K562 (cell line): ENCODE measurements at regions not wholly inside any gene's neighbourhood (a gene's known extent, or its start where the extent isn't known, plus 50 kb on each side); places are given as distances from the start of the nearest gene placed in this dataset.

Source experiments
- ATAC-seq: fragments of 200-7000 bp; cut with Tn5 transposase; 3 replicates; pipeline ENCODE4 v1.9.1; 2020; ENCODE audit warnings: moderate library complexity
- BruUV-seq: library from RNA; stranded (reverse); fragments of 400-500 nt; replicated peaks from 2 replicates; lab custom pipeline; 2021; lab: Mats Ljungman, UMichigan
- CTCF ChIA-PET: fragments of 300-600 bp; formaldehyde crosslinking; extraction: SDS; loops from one replicate; lab custom pipeline; 2021; ENCODE audit warnings: low intra/inter-chr PET ratio; lab: Yijun Ruan, JAX
- POLR2A ChIA-PET: fragments of 300-600, 350-650 bp; sonication (Branson Sonifier 250); formaldehyde crosslinking; extraction: SDS; loops from one replicate; lab custom pipeline; 2021; ENCODE audit warnings: antibody characterized with exemption, inconsistent platforms; lab: Yijun Ruan, JAX
- DNase-seq, 4 experiments: peaks; one replicate each; pipeline versions ENCODE4 v3.0.0 to v3.0.0-alpha.2; 2011 to 2018; ENCODE audit warnings: low spot score in 3 of 4, mixed read lengths in 3 of 4; ENCODE audit errors: extremely low read depth in 1 of 4
- FAIRE-seq: peaks from 2 replicates; lab custom pipeline; 2011; peaks lifted over from hg19 to GRCh38; lab: Jason Lieb, UNC
- H2AFZ ChIP-seq: 2 replicates; pipeline ENCODE4 v1.6.0; 2011; ENCODE audit warnings: low read depth, low read length, control low read depth, inconsistent platforms
- H3K27ac ChIP-seq: fragments of 200-600 bp; 3 replicates; pipeline ENCODE4 v1.8.0; 2011; ENCODE audit warnings: low read depth, mild to moderate bottlenecking, control low read depth, inconsistent platforms, low read length, moderate library complexity, mixed read lengths; ENCODE audit errors: extremely low read depth
- H3K27me3 ChIP-seq, 2 experiments: fragments of 300-600 bp in 1 of 2; 2 replicates in 1 of 2; 3 replicates in 1 of 2; pipeline versions ENCODE4 v1.6.0 to v1.8.0; 2011; ENCODE audit warnings: inconsistent platforms in 2 of 2, low read length in 2 of 2, mild to moderate bottlenecking in 1 of 2, mixed read lengths in 1 of 2, moderate library complexity in 1 of 2; ENCODE audit not compliant: control insufficient read depth in 2 of 2, insufficient read depth in 2 of 2
- H3K36me3 ChIP-seq: fragments of 300-600 bp; 3 replicates; pipeline ENCODE4 v1.8.0; 2011; ENCODE audit warnings: mild to moderate bottlenecking, low read length, inconsistent platforms; ENCODE audit not compliant: control insufficient read depth, insufficient read depth
- H3K4me1 ChIP-seq, 2 experiments: fragments of 200-600 bp in 1 of 2; replicated peaks in 1 of 2; 2 replicates in 1 of 2; 3 replicates in 1 of 2; pipeline versions ENCODE4 v1.5.1 to v1.8.0; 2011; ENCODE audit warnings: inconsistent platforms in 2 of 2, low read length in 2 of 2, mild to moderate bottlenecking in 1 of 2, mixed read lengths in 1 of 2, moderate library complexity in 1 of 2; ENCODE audit not compliant: control insufficient read depth in 2 of 2, insufficient read depth in 2 of 2
- H3K4me2 ChIP-seq: 2 replicates; pipeline ENCODE4 v1.6.1; 2011; ENCODE audit warnings: low read length, control low read depth, inconsistent platforms, mixed read lengths; ENCODE audit not compliant: insufficient read depth
- H3K4me3 ChIP-seq: fragments of 200-600 bp; sonication (generic), shearing (Covaris generic); 2 replicates; pipeline ENCODE4 v1.5.1; 2016; ENCODE audit warnings: control low read depth, inconsistent platforms
- H3K79me2 ChIP-seq: fragments of 200-600 bp; 3 replicates; pipeline ENCODE4 v1.8.0; 2011; ENCODE audit warnings: low read length, inconsistent platforms; ENCODE audit not compliant: control insufficient read depth, insufficient read depth
- H3K9ac ChIP-seq, 2 experiments: 2 replicates each; pipeline versions ENCODE4 v1.6.0 to v1.6.1; 2011; ENCODE audit warnings: low read depth in 2 of 2, low read length in 2 of 2, control low read depth in 1 of 2, inconsistent platforms in 1 of 2, mild to moderate bottlenecking in 1 of 2, mixed read lengths in 1 of 2; ENCODE audit not compliant: insufficient read depth in 1 of 2
- H3K9me1 ChIP-seq: one replicate; pipeline ENCODE4 v1.6.0; 2011; ENCODE audit warnings: inconsistent platforms, mild to moderate bottlenecking, low read length, moderate library complexity; ENCODE audit not compliant: control insufficient read depth, insufficient read depth
- H3K9me3 ChIP-seq: replicated peaks from 2 replicates; pipeline ENCODE4 v1.5.1; 2011; ENCODE audit warnings: low read depth, low read length, inconsistent platforms; ENCODE audit not compliant: control insufficient read depth, insufficient read depth
- H4K20me1 ChIP-seq: replicated peaks from 2 replicates; pipeline ENCODE4 v1.6.1; 2011; ENCODE audit warnings: low read length, inconsistent platforms, mixed read lengths; ENCODE audit not compliant: control insufficient read depth, insufficient read depth
- OTX1 ChIP-seq: fragments of 450-650 bp; formaldehyde crosslinking; IDR thresholded peaks from 2 replicates; pipeline ENCODE4 v1.4.0; 2022; ENCODE audit warnings: mild to moderate bottlenecking
- ZNF561 ChIP-seq: fragments of 450-650 bp; formaldehyde crosslinking; conservative IDR thresholded peaks from 2 replicates; pipeline ENCODE4 v1.4.0; 2020; ENCODE audit warnings: mild to moderate bottlenecking, moderate library complexity
- WGBS: fragments of 100-300 bp; shearing (Covaris generic); methylation state at CpG from one replicate; pipeline ENCODE4 v1.1.6; 2016; ENCODE audit warnings: low coverage, mixed read lengths; ENCODE audit not compliant: insufficient coverage; ENCODE audit errors: missing lambda C conversion rate; 5-methylcytosine and 5-hydroxymethylcytosine counted together
- in situ Hi-C: fragments of 300-500 bp; cut with MboI; formaldehyde crosslinking; loops from 4 replicates; pipeline ENCODE4 v1.15.0; 2018; ENCODE audit warnings: inconsistent platforms, mixed read lengths
- intact Hi-C: fragments of 100-400 bp; cut with micrococcal nuclease; formaldehyde crosslinking; loops from 2 replicates; pipeline ENCODE4 v1.14.2; 2022
- TF ChIP-seq, protein P1 (sequence below), 3 experiments: fragments of 200-800 bp in 1 of 3; fragments of 250-450 bp in 1 of 3; fragments of 450-650 bp in 1 of 3; sonication (Bioruptor Pico) in 1 of 3; sonication (Bioruptor generic) in 1 of 3; formaldehyde crosslinking in 1 of 3; IDR thresholded peaks; 2 replicates each; pipeline versions ENCODE4 v1.6.1 to v1.8.0; 2016 to 2022; ENCODE audit warnings: mild to moderate bottlenecking in 2 of 3, missing genetic modification characterization in 2 of 3, missing compliant biosample characterization in 1 of 3, moderate library complexity in 1 of 3

DNA sequence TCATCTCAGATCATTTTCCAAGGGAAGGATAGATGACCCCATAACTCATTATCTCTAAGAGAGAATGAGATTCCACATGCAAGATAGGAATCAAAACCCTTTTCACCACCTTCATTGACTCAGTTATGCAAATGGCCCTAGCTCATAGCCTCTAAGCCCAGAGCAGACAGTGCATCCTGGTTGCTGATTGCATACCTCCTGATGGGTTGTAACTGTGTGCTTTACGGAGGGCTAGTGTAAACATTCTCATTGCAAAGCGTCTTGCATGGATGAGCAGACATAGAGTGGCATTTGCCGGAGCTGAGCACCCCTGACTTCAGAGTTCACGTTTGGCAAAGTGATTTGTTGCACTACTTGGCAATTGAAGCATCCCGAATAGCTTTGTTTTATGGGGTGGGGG is 151.0 kb downstream of the VCX3A start (continued):
- TF ChIP-seq, protein P1, sequence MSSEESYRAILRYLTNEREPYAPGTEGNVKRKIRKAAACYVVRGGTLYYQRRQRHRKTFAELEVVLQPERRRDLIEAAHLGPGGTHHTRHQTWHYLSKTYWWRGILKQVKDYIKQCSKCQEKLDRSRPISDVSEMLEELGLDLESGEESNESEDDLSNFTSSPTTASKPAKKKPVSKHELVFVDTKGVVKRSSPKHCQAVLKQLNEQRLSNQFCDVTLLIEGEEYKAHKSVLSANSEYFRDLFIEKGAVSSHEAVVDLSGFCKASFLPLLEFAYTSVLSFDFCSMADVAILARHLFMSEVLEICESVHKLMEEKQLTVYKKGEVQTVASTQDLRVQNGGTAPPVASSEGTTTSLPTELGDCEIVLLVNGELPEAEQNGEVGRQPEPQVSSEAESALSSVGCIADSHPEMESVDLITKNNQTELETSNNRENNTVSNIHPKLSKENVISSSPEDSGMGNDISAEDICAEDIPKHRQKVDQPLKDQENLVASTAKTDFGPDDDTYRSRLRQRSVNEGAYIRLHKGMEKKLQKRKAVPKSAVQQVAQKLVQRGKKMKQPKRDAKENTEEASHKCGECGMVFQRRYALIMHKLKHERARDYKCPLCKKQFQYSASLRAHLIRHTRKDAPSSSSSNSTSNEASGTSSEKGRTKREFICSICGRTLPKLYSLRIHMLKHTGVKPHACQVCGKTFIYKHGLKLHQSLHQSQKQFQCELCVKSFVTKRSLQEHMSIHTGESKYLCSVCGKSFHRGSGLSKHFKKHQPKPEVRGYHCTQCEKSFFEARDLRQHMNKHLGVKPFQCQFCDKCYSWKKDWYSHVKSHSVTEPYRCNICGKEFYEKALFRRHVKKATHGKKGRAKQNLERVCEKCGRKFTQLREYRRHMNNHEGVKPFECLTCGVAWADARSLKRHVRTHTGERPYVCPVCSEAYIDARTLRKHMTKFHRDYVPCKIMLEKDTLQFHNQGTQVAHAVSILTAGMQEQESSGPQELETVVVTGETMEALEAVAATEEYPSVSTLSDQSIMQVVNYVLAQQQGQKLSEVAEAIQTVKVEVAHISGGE (CRISPR knock-in tag; IDR thresholded peaks at IDR 0.05): no peak
- TF ChIP-seq OTX1 (CRISPR knock-in tag): no peak

- ChIA-PET CTCF (no interaction called here), POLR2A (no interaction called here)
- Histone ChIP-seq H3K4me3 (no peak overlapping the region), H3K9me1 (no peaks in the 10 kb centered on the region), H3K4me2 (no peak overlapping the region), H3K27me3 (no peaks in the 10 kb centered on the region), H3K9ac (no peak overlapping the region), H4K20me1 (no peaks in the 10 kb centered on the region), H3K27ac (no peak overlapping the region), H2AFZ (no peak overlapping the region), H3K4me1 (no peaks in the 10 kb centered on the region), H3K79me2 (no peaks in the 10 kb centered on the region), H3K9me3 (no peaks in the 10 kb centered on the region), H3K36me3 (no peaks in the 10 kb centered on the region)
- intact Hi-C loops (no loop called here), in situ Hi-C loops (no loop called here)
- 0% methylated on average over 3 of the region's 3 CpGs for WGBS
- DNase-seq: no peak
- no TSS peak for BruUV-seq
- no peak for ATAC-seq
- TF ChIP-seq ZNF561 (CRISPR knock-in tag): no peak
- no peak for FAIRE-seq
Measured at GRCh38 chrX:6383488-6383887, 151.4 kb downstream of the VCX3A start.
